Upper lobe of left lung (tissue), 6 donors: ENCODE measurements at regions not wholly inside any gene's neighbourhood (a gene's known extent, or its start where the extent isn't known, plus 50 kb on each side); places are given as distances from the start of the nearest gene placed in this dataset.

Experiments
- ATAC-seq, 2 donors: fragments of 200-7000 bp; cut with Tn5 transposase; one replicate each; pipeline ENCODE4 v1.9.1; 2022; ENCODE audit warnings: mild to moderate bottlenecking in 2 of 2, moderate library complexity in 2 of 2; ENCODE audit not compliant: low FRiP score in 2 of 2
- DNase-seq, 2 donors: peaks; one replicate each; pipeline ENCODE4 v3.0.0-alpha.2; 2019 to 2020
- H3K27ac ChIP-seq, 4 donors: fragments of 200-600 bp; sonication (generic); one replicate each; pipeline ENCODE4 v1.5.1; 2016 to 2019
- H3K27me3 ChIP-seq, 4 donors: fragments of 200-600 bp; sonication (generic); one replicate each; pipeline ENCODE4 v1.5.1; 2017 to 2019
- H3K36me3 ChIP-seq, 4 donors: fragments of 200-600 bp; sonication (generic); one replicate each; pipeline ENCODE4 v1.5.1; 2016 to 2019
- H3K4me1 ChIP-seq, 4 donors: fragments of 200-600 bp; sonication (generic); one replicate each; pipeline ENCODE4 v1.5.1; 2018 to 2019
- H3K4me3 ChIP-seq, 4 donors: fragments of 200-600 bp; sonication (generic); one replicate each; pipeline ENCODE4 v1.5.1; 2017 to 2019; ENCODE audit warnings: mild to moderate bottlenecking in 2 of 4, moderate library complexity in 1 of 4
- H3K9me3 ChIP-seq, 4 donors: fragments of 200-600 bp; sonication (generic); one replicate each; pipeline ENCODE4 v1.5.1; 2018 to 2019
- EP300 ChIP-seq, 4 donors: sonication (generic); formaldehyde crosslinking; IDR thresholded peaks; one replicate each; pipeline ENCODE4 v1.5.1; 2017; ENCODE audit warnings: antibody characterized with exemption in 4 of 4, control low read depth in 2 of 4
- POLR2A ChIP-seq, 4 donors: fragments of 450-650 bp; IDR thresholded peaks; one replicate each; pipeline ENCODE4 v1.5.1; 2016 to 2017; ENCODE audit warnings: antibody characterized with exemption in 4 of 4, mild to moderate bottlenecking in 2 of 4
- POLR2AphosphoS5 ChIP-seq, 2 donors: sonication (generic); formaldehyde crosslinking; IDR thresholded peaks; one replicate each; pipeline ENCODE4 v1.5.1; 2017; ENCODE audit warnings: antibody characterized with exemption in 2 of 2
- WGBS, 2 donors: methylation state at CpG; one replicate each; pipeline ENCODE4 v1.1.5; 2017 to 2018; 5-methylcytosine and 5-hydroxymethylcytosine counted together
- TF ChIP-seq, protein P1 (sequence below), 6 experiments: fragments of 450-650 bp in 4 of 6; fragments of 200-600 bp in 2 of 6; sonication (generic) in 2 of 6; IDR thresholded peaks; one replicate each; pipeline ENCODE4 v1.5.1; 2016 to 2019; ENCODE audit warnings: antibody characterized with exemption in 6 of 6
- donor health status: DM: no; HTN: no; CAD: no; lungs with moderate emphysema.
- donor health status: DM: no; HTN: yes; CAD: no; lungs with severe emphysema.

DNA sequence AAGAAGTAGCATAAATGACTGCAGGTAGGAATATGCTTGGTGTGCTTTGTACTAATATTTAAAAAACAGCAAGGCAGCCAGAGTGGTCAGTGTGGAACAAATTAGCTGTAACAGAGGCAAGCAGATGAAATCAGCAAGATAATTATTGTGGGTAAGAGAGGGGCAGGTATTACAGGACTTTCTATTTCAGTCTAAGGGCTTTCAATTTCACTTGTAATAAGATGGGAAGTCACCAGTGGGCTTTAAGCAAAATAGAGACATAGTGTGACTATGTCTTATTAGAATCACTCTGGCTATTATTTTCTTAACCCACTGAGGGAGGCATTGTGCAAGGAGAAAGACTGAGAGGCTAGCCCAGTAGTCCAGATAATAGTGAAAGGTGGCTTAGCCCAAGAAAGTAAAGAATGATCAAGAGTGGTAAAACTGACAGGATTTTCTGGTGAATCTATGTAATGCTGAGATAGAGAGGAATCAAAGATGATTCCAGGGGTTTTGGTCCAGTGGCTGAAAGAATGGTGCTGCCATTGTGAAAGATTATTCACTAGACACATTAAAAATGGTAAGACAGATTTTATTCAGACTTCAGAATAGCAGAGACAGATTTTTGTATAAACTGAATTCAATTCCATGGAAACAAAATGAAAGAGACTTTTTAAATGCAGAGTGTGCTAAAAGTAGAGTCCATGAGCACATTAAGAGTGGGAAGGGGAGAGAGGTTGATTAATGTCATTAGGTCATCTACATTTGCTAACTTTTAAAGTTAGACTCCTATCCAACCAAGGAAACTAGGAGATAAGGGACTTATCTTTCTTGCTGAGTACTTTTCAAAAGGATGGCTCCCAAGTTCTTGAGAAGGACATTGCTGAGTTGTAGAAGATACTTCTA lies 1136.0 kb downstream of the HACE1 start:
- Histone ChIP-seq H3K27ac (no peak overlapping the region), H3K9me3 (no peaks in the 10 kb centered on the region), H3K36me3 (no peaks in the 10 kb centered on the region), H3K27me3 (no peaks in the 10 kb centered on the region), H3K4me1 (no peaks in the 10 kb centered on the region), H3K4me3 (no peak overlapping the region)
- DNase-seq (no peak), ATAC-seq (no peak)
- TF ChIP-seq, protein P1, sequence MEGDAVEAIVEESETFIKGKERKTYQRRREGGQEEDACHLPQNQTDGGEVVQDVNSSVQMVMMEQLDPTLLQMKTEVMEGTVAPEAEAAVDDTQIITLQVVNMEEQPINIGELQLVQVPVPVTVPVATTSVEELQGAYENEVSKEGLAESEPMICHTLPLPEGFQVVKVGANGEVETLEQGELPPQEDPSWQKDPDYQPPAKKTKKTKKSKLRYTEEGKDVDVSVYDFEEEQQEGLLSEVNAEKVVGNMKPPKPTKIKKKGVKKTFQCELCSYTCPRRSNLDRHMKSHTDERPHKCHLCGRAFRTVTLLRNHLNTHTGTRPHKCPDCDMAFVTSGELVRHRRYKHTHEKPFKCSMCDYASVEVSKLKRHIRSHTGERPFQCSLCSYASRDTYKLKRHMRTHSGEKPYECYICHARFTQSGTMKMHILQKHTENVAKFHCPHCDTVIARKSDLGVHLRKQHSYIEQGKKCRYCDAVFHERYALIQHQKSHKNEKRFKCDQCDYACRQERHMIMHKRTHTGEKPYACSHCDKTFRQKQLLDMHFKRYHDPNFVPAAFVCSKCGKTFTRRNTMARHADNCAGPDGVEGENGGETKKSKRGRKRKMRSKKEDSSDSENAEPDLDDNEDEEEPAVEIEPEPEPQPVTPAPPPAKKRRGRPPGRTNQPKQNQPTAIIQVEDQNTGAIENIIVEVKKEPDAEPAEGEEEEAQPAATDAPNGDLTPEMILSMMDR (IDR thresholded peaks at IDR 0.05), result no peak
- TF ChIP-seq EP300 (IDR thresholded peaks at IDR 0.05) (no peak), POLR2AphosphoS5 (IDR thresholded peaks at IDR 0.05) (no peak), POLR2A (IDR thresholded peaks at IDR 0.05) (no peak)

DNA sequence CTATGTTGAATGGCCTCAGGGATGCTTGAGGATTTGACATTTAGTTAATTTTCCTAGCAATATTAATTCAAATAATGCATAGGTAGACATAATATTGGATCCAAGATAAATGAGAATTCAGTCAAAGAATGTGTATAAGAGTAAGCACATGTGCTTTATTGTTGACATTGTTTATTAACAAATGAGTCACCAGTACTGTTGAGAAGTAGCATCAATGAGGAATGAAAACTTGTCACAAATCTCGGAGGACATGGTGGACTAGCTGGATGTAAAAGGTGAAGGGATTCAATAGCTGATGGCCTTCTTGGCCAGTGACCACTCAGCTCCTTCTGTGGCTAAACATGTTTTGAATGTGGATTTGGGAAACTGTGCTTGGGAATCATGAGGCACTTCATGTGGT lies 1137.0 kb downstream of the HACE1 start:
- no peaks in the 10 kb centered on the region for H3K9me3 ChIP-seq
- no peaks in the 10 kb centered on the region for H3K4me1 ChIP-seq
- 0 to 77% methylated on average over 1 of the region's 1 CpG for WGBS, 2 donors
- no peaks in the 10 kb centered on the region for H3K27me3 ChIP-seq
- DNase-seq (no peak), ATAC-seq (no peak)
- H3K4me3 ChIP-seq, result no peak overlapping the region
- no peak overlapping the region for H3K27ac ChIP-seq
- TF ChIP-seq POLR2AphosphoS5 (IDR thresholded peaks at IDR 0.05) (no peak), POLR2A (IDR thresholded peaks at IDR 0.05) (no peak), EP300 (IDR thresholded peaks at IDR 0.05) (no peak)
- TF ChIP-seq, protein P1 (IDR thresholded peaks at IDR 0.05), result no peak
- no peaks in the 10 kb centered on the region for H3K36me3 ChIP-seq

DNA sequence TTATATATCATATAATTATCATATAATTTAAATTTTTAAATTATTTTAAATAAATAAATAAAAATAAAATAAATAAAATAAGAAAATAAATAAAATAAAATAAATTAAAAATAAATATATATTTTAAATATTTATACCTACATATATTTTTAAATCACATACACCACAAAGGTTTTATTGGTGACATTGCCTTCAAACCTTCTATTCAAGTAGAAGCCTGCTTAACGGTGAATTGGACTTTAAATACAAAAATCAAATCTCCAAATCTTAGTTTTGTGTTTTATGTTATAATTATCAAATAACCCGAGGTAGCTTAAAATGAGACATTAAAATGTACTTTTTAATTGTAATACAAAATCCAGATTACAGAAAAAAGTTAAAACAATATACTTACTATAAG lies 1137.8 kb downstream of the HACE1 start:
- Histone ChIP-seq H3K4me3 (no peak overlapping the region), H3K4me1 (no peaks in the 10 kb centered on the region), H3K36me3 (no peaks in the 10 kb centered on the region), H3K27ac (no peak overlapping the region), H3K9me3 (no peaks in the 10 kb centered on the region), H3K27me3 (no peaks in the 10 kb centered on the region)
- TF ChIP-seq POLR2AphosphoS5 (IDR thresholded peaks at IDR 0.05), result no peak
- TF ChIP-seq EP300 (IDR thresholded peaks at IDR 0.05), result no peak
- TF ChIP-seq, protein P1 (IDR thresholded peaks at IDR 0.05), result no peak
- no peak for TF ChIP-seq POLR2A (IDR thresholded peaks at IDR 0.05)
- 87% methylated on average over 2 of the region's 2 CpGs for WGBS, 2 donors
- DNase-seq (no peak), ATAC-seq (no peak)

DNA sequence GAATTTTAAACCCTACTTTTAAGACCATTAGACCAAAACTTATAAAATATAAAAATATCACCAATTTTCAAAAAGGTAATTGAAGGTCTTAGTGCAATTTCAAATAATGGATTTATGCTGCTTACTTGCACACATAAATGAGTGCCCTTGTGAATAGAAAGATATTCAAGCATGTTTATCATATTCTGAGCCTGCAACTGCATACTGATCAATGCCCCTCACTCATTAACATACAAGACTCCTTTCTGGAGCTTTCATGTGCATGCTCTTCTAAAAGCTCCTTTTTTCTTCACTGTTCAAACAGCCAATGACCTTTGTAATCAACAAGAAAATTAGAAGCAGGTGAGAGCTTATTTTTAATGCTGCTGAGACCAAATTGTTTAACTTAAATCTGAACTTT lies 1139.3 kb downstream of the HACE1 start:
- H3K36me3 ChIP-seq, result no peaks in the 10 kb centered on the region
- H3K4me1 ChIP-seq, result no peaks in the 10 kb centered on the region
- no peaks in the 10 kb centered on the region for H3K9me3 ChIP-seq
- no peaks in the 10 kb centered on the region for H3K27me3 ChIP-seq
- DNase-seq, result no peak
- H3K27ac ChIP-seq, result no peak overlapping the region
- H3K4me3 ChIP-seq, result no peak overlapping the region
- no peak for ATAC-seq
- TF ChIP-seq POLR2A (IDR thresholded peaks at IDR 0.05), result no peak
- TF ChIP-seq, protein P1 (IDR thresholded peaks at IDR 0.05), result no peak
- TF ChIP-seq POLR2AphosphoS5 (IDR thresholded peaks at IDR 0.05), result no peak

DNA sequence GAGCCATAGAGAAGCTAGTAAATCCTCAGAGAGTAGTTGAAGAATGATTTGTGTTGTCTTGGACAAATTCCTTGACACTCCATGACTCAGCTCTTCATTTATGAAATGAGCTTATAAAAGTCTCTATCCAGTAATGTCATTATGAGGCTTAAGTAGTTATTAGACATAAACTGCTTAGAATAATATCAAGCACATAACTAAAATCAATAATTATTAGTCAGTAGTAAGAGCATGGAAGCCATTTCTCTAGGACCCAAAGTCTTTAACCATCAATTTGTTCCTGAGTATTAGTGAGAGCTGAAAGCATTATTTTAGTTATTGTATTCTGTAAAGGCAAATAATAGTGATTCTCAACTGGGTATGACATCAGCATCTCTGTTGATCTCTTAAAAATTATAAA lies 1140.2 kb downstream of the HACE1 start:
- H3K36me3 ChIP-seq, result no peaks in the 10 kb centered on the region
- no peaks in the 10 kb centered on the region for H3K4me1 ChIP-seq
- H3K27me3 ChIP-seq, result no peaks in the 10 kb centered on the region
- ATAC-seq, result no peak
- TF ChIP-seq POLR2A (IDR thresholded peaks at IDR 0.05) (no peak), EP300 (IDR thresholded peaks at IDR 0.05) (no peak), POLR2AphosphoS5 (IDR thresholded peaks at IDR 0.05) (no peak)
- TF ChIP-seq, protein P1 (IDR thresholded peaks at IDR 0.05), result no peak
- no peak overlapping the region for H3K27ac ChIP-seq
- no peak overlapping the region for H3K4me3 ChIP-seq
- H3K9me3 ChIP-seq, result no peaks in the 10 kb centered on the region
- no peak for DNase-seq
